ENCODE measurements at regions not wholly inside any gene's neighbourhood (a gene's known extent, or its start where the extent isn't known, plus 50 kb on each side); places are given as distances from the start of the nearest gene placed in this dataset.

DNA sequence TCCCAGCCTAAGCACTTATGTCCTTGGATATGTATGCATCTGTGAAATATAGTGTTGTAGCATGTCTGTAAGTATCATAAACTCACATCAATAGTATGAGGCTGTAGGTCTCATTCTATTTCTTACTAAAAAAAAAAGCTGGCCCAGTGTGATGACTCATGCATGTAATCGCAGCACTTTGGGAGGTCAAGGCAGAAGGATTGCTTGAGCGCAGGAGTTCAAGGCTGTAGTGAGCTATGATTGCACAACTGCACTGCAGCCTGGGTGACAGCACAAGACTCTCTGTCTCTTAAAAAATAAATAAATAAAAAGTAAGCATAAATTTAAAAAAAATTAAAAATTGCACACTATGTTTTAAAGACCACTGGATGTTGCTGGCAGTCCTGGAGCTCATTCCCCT is 79.1 kb upstream of the SPATA13 start:
- no peak for DNase-seq (ENCODE audit: low spot score)

DNA sequence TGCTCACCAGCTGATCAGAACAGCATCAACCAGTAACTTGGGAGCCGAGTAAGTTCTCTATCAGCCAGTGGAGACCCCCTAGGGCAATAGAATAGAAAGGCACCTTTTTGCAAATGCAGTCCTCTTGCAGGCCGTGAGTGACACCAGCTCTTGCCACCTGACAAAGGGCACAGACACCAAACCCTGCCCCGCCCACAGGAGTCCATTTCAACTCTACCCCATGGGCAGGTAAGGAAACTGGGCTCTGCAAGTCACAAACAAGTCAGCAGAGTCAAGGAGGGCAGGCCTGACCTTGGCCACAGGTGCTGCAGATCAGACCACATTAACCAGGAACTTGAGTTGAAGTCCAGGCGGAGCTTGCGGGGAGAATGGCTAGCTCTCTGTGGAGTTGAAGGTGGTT is 77.4 kb upstream of the SPATA13 start:
- DNase-seq (ENCODE audit: low spot score): no peak

DNA sequence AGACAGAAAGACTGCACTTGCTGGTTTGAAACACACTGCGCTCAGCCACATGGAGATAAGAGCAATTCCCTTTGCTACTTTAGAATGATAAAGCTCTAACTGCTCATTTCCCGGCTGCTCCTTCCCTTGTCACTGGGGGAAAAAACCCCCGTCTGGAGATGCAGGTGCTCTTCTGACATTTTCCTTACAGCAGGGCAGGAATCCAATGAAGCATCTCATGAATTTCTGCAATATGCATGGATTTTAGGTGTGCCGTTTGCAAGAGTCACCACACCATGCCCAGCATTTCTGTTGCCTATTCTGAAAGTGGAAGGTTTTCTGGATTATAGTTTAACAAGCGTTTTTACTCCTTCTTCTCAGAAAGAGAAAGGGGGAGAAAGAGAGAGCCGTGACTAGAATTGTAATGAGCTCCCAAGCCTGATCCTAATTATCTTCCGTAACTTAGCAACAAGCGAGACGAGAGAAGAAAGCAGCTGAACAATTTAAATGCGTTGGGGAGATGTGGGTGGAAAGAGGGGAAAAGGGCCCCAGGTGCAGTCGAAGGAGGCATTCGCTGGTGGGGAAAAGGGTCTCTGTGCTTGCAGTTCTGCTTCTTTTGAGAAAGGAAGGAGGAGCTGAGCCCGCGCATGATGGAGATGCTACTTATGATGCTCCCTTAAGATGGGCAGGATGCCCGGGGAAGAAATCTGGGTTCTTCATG is 76.6 kb upstream of the SPATA13 start:
- DNase-seq (ENCODE audit: low spot score): peak; percentile 63

DNA sequence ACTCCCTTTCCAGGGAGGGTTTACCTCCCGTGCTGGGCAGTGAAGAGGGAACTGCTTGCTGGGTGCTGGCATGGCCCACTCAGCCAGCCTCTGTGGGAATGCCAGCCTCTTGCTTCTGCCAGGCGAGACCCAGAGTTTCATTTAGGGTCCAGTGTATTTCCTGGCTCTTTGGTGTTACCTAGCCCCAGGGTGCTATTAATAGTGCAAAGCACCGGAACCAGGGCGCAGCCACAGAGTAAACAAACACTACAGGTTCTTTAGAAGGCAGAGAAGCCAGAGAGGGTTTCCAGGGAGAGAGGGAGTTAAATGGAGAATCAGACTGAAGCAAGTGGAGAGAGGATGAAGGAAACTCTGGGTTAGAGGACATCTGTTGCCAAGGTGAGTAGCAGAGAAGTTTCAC is 74.9 kb upstream of the SPATA13 start:
- no peak for DNase-seq (ENCODE audit: low spot score)

DNA sequence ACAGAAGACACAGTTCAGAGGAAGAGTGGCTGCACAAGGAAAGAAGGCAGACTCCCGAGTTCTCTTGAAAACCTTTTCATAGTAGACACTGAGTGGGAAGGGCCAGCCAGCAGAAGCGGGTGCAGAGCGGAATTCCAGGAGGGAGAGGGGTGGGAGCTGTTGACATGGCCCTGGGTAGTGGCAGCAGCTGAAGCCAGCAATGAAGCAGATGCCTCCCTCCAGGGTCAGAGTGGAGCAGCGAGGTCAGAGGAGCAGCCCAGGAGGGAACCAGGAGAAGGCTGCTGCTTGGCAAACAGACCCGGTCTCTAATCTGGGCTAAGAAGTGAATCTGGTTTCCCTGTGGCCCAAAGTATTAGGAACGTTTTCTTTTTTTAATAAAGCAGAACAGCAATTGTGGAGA is 73.9 kb upstream of the SPATA13 start:
- no peak for DNase-seq (ENCODE audit: low spot score)

DNA sequence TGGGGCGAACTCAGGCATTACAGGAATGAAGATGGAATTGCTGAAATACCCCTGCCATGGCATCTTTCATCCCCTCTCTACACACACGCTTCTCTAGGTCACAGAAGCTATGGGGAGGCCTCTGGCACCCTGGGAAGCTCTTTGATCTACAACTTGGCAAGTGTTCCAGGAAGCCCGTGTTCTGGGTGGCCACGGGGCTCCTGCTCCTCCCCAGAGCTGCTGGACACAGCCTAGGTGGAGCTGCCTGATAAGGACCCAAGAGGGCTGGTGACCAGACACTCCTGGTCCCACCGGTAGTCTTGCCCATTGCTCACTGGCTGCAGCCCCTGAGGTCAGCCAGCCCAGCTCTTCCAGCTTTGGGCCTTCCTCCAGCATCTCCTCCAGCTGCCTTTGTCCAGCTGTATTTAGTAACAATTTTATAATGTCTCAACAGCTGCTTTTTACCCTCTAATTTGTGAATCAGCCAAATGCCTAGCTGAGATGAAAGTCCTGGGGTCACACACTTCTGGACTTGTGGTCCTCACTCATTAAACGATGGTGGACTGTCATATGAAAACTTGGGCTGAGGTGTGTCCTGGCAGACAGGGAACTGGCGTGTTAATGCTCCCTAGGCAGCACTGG is 72.8 kb upstream of the SPATA13 start:
- no peak for DNase-seq (ENCODE audit: low spot score)

DNA sequence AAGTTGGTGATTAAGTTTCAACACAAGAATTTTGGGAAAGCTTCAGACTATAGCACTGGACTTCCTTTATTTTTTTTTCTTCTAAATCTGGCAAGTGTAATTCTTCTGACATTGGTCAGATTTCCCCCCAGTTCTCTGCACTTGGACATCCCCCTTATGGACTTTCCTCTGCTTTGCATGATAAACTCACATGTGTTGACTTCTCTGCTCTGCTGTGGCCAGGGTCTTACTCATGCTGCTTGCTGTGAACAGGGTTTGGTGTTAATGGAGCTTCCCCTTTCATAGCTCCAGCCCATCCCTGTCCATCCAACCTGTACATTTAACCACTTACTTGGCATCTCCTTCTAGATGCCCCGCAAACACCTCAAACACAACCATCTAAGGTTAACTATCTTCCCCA is 70.5 kb upstream of the SPATA13 start:
- no peak for DNase-seq (ENCODE audit: low spot score)

DNA sequence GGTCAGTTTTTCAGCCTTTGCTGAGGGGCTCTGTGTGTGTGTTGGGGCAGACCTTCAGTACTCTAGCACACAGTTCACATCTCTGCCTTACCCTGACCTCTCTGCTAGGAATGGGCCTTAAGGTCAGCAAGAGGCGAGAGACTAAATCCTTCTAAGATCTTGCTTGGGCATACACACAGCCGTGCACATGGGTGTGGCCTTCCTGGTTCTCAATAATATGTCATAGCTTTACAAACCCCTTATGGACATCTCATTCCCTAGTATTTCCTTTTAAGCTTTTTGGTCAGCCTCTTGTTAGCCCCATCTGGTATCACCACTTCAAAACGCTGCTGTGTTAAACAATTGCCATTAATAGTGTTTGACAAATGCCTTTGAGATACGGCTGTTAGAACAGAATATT is 69.4 kb upstream of the SPATA13 start:
- no peak for DNase-seq (ENCODE audit: low spot score)

DNA sequence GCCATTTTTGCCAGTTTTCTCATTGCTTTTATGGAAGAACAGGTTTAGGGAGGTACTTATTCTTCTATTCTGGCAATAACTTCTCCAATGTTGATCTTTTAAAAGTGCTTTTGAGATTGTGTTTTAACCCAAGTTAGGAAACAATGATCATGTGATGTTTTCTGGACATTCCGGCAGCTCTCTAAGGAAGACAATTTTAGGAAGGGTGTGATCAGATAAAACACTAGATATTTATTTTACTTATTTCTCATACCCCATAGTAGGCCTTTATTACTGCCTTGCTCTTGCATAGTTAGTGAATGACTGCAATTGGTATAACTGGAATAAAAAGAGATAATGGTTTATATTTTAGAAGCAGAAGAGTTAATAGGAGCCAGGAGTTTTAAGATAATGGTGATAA is 68.4 kb upstream of the SPATA13 start:
- no peak for DNase-seq (ENCODE audit: low spot score)

DNA sequence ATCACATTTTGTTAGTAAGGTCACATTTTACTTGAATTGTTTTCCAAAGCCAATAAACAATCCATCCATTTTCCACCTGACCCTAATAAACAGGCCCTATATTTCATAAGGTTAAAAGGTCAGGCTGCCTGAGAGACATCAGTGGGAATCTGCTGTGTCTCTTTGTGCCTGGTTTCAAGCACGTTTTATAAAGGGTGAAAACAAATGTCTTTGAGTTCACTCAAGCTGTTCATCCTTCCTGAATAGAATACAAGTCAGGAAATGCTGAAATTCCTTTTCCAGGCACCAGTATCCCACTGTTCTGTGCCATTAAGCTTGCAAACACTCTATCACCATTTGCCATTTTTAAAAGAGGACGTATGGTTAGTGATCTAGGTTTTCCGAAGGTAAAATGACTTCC is 67.5 kb upstream of the SPATA13 start:
- DNase-seq (ENCODE audit: low spot score): no peak

DNA sequence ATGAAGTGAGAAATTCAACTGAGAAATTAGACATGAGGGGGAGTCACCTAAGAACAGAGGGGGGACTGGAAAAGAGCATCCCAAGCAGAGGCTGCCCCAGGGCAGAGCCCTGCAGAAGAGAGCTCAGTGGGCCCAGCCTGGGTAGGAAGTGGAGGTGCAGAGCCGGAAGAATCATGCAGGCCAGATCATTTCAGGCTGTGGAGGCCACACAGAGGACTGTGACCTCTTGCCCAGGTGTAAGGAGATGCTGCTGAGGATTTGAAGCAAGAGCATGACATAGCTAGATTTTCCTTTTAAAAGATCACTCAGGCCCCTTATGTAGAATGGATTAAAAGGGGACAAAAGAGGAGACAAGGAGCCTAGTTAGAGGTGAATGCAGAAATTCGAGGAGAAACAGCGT is 63.9 kb upstream of the SPATA13 start:
- no peak for DNase-seq (ENCODE audit: low spot score)

DNA sequence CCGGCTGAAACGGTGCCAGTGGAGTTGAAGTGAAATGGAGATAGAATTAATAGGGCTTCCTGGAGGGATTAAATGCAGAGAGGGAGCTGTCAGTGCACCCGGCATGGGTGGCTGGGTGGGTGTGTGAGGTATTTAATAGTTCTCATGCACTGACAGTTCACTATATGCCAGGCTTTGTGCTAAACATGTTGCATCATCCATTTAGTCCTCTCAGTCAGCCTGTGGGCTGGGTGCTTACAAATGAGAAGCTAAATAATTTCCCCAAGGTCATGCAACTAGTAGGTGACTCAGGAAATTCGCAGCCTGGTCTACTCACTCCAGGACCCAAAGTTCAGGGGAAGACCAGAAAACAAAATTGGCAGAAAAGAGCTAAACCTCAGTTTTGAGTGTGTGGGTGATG is 63.5 kb upstream of the SPATA13 start:
- DNase-seq (ENCODE audit: low spot score): no peak

DNA sequence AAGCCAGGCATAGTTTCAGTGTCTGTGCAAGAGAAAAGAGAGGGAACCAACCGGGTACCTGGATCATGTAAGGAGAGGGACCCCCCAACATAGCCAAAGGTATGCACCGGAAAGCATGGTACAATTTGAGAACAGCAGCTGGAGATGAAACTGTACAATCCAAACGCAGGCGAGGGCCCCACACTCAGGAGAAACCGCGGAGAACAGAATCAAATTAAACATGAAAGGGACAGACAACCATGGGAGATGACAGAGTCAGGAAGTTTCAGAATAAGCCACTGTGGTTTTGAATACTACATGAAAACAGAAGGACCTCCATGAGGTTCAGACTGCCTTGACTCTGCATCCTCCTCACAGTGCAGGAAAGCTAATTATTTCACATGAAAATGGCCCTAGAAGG is 62.9 kb upstream of the SPATA13 start:
- DNase-seq (ENCODE audit: low spot score): no peak

DNA sequence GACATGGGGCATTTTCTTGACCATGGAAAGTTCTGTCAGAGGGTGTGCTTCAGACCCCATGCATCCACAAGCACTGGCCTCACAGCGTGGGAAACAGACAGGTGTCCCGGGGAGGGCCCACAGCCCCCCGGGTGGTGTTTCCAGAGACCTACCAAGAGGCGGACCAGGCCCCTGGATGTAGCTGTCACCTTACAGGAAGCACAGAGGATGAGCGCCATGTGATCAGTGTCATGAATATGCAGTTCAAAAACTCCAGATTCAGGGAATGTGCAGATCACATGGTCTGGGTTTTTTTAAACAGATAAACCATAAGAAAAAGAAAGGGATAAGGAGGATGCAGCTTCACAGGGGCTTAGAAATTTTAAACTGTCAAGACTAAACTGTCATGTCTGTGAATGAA is 61.0 kb upstream of the SPATA13 start:
- no peak for DNase-seq (ENCODE audit: low spot score)

DNA sequence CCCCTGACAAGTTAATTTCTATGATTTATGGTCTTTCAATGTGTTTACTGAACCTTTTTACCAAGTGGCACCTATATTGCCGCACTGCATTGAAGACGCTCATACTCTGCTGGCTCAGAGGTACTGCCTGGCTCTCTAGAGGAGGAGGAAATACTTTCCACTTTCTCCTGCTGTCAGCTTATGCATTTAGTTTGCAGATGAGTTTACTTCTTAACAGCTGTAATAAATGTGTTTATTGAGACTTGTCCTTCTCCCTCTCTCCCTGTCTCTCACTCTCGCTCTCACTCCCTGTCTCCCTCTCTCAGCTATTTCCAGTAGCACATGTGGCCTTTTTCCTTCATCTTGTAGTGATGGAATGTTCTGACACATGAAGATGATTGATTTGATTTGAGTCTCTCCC is 60.3 kb upstream of the SPATA13 start:
- DNase-seq (ENCODE audit: low spot score): no peak

DNA sequence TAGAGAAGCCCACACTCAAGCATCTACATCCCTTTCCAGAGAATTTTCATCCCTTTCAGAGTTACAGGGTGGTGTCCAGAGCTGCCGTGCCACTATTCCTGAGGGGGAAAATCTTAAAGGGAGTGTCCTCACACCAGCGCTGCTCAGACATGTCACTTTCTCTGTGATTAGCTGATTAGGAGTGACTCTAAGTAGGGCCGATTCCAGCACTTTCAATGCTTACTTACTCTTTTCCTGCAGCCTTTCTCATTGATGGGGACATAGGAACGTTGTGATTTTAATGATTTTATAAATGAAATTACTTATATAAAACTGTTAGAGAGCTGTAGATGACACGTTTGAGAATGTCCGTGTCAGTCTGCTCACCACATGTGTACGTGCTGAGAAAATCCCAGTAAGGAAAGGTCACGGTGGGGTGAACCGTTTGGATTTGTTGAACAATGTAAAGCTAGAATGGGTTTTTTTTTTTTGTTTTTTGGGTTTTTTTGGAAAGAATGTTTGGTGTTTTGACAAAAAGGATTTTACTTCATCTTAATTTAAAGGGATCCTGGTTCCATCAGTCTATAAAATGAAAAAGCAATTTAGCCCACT is 56.6 kb upstream of the SPATA13 start:
- DNase-seq (ENCODE audit: low spot score): no peak

DNA sequence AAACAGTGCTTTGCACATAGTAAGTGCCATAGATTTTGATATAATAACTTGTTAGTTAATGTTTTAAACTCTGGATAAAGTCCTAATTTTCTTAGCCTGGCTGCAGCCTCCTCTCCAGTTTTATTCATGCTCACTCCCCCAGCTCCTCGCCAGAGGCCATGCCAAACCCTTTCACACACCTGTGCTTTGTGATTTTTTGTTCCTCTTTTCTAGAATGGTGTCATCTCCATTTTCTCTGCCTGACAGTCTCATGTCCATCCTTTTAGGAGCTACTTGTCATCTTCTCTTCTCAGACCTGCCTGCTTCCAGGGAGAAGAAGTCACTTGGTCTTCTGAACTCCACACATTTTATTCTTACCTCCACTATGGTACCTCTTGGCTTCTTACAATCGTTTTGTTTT is 55.8 kb upstream of the SPATA13 start:
- no peak for DNase-seq (ENCODE audit: low spot score)

DNA sequence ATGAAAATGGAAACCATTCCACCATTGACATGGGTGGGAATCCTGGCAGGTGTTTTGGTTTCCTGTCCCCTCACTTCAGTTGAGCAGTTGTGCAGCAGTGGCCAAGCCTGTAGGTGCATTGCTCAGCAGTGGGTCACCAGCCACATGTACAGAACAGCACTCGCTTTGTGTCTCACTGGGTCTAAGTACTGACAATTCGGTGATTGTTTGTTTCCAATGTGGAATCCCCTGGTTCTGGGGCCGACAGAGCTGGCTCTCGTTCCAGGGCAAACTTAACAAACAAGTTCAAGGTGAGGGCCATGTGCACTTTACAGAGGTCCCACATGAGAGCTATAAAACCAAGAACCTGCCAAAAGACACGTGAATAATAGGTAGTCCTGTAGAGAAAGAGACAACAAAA is 54.1 kb upstream of the SPATA13 start:
- DNase-seq (ENCODE audit: low spot score): peak; percentile 87

DNA sequence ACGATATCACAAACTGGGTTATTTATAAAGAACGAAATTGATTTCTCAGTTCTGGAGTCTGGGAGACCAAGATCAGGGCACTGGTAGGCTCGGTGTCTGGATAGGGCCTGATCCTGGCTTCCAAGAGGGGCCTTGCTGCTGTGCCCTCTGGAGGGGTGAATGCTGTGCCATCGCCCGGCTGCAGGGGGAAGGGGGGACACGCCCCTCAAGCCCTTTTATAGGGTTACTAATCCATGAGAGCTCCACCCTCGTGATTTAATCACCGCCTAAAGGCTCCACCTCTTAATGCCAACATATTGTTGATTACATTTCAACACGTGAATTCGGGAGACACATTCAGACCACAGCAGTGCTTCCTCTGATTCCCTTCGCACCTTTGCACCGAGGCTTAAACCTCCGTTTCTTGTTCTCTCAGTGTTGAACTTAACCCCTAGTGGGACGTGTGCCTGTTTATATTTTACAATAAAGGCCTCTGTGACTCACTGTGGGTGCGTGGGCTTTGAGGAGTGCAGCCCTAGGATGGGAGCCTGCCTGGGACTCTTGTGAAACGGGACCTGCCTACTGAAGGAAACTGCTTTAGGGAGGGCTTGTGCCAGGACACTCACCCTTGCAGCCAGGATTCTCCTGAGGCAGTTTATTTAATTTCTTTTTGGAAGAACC is 52.4 kb upstream of the SPATA13 start:
- DNase-seq (ENCODE audit: low spot score): no peak

DNA sequence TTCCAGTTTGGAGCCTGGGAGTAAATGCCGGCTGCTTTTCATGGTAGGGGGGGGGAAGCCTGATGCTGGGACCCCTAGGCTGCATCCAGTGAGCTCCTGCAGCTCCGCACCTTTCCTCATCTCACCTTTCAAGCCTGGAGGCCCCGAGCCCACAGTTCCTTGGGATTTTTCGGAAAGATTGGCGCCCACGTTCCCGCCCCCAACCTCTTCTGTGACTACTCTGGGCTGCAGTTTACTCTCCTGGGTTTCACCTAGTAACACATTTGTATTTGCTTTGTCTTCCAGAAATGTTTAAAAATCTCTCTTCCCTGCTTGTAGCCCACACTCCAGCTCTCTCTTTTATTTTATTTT is 51.9 kb upstream of the SPATA13 start:
- no peak for DNase-seq (ENCODE audit: low spot score)

DNA sequence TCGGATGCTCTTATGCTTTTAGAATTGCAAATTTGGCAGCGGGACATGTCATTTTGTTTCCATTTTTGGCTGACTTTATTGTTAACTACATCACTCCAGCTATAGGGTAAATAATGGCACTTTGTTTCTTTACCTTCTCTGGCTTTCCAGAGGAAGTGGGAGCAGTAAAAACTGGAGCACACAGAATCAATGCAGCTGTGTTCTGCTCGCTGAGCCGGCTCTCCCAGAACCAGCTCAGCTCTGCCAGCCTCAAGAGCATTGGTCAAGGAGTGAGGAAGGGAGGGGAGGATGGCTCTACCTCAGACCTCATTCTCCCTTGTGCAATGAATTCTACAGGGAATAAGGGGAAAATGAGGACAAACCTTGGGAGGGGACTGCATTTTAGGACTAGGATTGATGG is 50.5 kb upstream of the SPATA13 start:
- peak; percentile 57 for DNase-seq (ENCODE audit: low spot score)
